ENCODE measurements at regions not wholly inside any gene's neighbourhood (a gene's known extent, or its start where the extent isn't known, plus 50 kb on each side); places are given as distances from the start of the nearest gene placed in this dataset.

- TF ChIP-seq MTA2 (IDR thresholded peaks at IDR 0.05; ENCODE audit: low read depth) (no peak), CREB1 (IDR thresholded peaks at IDR 0.05; ENCODE audit: low read depth) (no peak), NBN (IDR thresholded peaks at IDR 0.05) (no peak), ZNF24 (IDR thresholded peaks at IDR 0.05) (no peak), SIN3A (IDR thresholded peaks at IDR 0.05; ENCODE audit: low read depth, low read length) (no peak), JUNB (IDR thresholded peaks at IDR 0.05) (no peak), GABPA (IDR thresholded peaks at IDR 0.05; ENCODE audit: low read depth) (no peak), NFXL1 (IDR thresholded peaks at IDR 0.05; ENCODE audit: borderline replicate concordance) (no peak), BCL3 (IDR thresholded peaks at IDR 0.05; ENCODE audit: borderline replicate concordance, insufficient read depth, low read depth, low read length, poor library complexity, severe bottlenecking) (no peak), RAD21 (IDR thresholded peaks at IDR 0.05; ENCODE audit: insufficient read depth, low read depth, low read length) (no peak)
- TF ChIP-seq, protein P1, sequence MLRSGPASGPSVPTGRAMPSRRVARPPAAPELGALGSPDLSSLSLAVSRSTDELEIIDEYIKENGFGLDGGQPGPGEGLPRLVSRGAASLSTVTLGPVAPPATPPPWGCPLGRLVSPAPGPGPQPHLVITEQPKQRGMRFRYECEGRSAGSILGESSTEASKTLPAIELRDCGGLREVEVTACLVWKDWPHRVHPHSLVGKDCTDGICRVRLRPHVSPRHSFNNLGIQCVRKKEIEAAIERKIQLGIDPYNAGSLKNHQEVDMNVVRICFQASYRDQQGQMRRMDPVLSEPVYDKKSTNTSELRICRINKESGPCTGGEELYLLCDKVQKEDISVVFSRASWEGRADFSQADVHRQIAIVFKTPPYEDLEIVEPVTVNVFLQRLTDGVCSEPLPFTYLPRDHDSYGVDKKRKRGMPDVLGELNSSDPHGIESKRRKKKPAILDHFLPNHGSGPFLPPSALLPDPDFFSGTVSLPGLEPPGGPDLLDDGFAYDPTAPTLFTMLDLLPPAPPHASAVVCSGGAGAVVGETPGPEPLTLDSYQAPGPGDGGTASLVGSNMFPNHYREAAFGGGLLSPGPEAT (IDR thresholded peaks at IDR 0.05; ENCODE audit: low read depth): no peak
- H3K79me2 ChIP-seq (ENCODE audit: control insufficient read depth, insufficient read depth, low read length): no peaks in the 10 kb centered on the region
- no peak overlapping the region for H3K9ac ChIP-seq (ENCODE audit: control insufficient read depth, insufficient read depth, low read length)
- ChIA-PET POLR2A (no interaction called here), RAD21 (ENCODE audit: unreplicated experiment) (no interaction called here), CTCF (no interaction called here), SMC1A (ENCODE audit: uncharacterized antibody, unreplicated experiment) (interaction anchor here (0.9 kb wide), 1 partner anchor 18 kb away, joined by 3 read pairs; no protein-coding TSS in a partner anchor)
- H3K36me3 ChIP-seq (ENCODE audit: control insufficient read depth in 2 of 2, insufficient read depth in 2 of 2, low read length in 1 of 2): no peaks in the 10 kb centered on the region
- H3K27ac ChIP-seq (ENCODE audit: control insufficient read depth, insufficient read depth): no peak overlapping the region
- no peak overlapping the region for H3K4me3 ChIP-seq
- no peak overlapping the region for H3K4me2 ChIP-seq (ENCODE audit: control insufficient read depth, insufficient read depth)
- DNase-seq (ENCODE audit: low read depth, low spot score) (no peak), ATAC-seq (no peak), FAIRE-seq (no peak)
- no peaks in the 10 kb centered on the region for H3K27me3 ChIP-seq (replicated peaks in 1 of 2; ENCODE audit: control insufficient read depth in 2 of 2, insufficient read depth in 2 of 2, low read length in 1 of 2)
- in situ Hi-C loops (cut with MboI): no loop called here
- intact Hi-C loops (cut with micrococcal nuclease; ENCODE audit: unreplicated experiment): no loop called here
- BruUV-seq (replicated peaks): no TSS peak
- no peaks in the 10 kb centered on the region for H3K9me3 ChIP-seq (replicated peaks; ENCODE audit: control insufficient read depth, insufficient read depth, low read length)
- H2AFZ ChIP-seq (ENCODE audit: control insufficient read depth, low read depth, low read length): no peak overlapping the region
- no peaks in the 10 kb centered on the region for H3K4me1 ChIP-seq (ENCODE audit: control insufficient read depth, insufficient read depth, low read length)
- no peaks in the 10 kb centered on the region for H4K20me1 ChIP-seq (ENCODE audit: control insufficient read depth, insufficient read depth)
Measured at GRCh38 chr13:68749796-68750195, 1357.8 kb upstream of the ATXN8OS start.
